ENCODE measurements at regions not wholly inside any gene's neighbourhood (a gene's known extent, or its start where the extent isn't known, plus 50 kb on each side); places are given as distances from the start of the nearest gene placed in this dataset.

DNA sequence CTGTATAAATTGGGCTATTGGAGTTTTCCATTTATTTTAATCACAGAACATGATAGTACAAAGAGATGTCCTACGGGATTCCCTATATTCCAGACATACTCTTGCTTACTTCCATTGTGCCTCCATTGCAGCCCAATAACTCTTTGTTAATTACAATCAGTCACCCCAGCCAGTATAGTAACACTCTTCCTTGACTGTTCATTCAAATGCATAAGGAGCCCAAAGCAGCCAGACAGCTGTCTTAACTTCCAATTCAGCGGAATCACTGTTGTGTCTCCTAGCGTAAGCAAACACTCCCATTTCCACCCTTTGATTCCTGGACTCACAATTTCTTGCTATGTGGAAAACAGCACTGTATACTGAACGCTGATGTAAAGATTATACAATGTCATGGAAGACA is 942.3 kb downstream of the TAF11L14 start:
- TF ChIP-seq CTCF (IDR thresholded peaks at IDR 0.05; ENCODE audit: low read depth, low read length, poor library complexity, severe bottlenecking), result no peak
- no peak for TF ChIP-seq EZH2phosphoT487 (IDR thresholded peaks at IDR 0.05; ENCODE audit: borderline replicate concordance, low read length)
